ENCODE measurements at regions not wholly inside any gene's neighbourhood (a gene's known extent, or its start where the extent isn't known, plus 50 kb on each side); places are given as distances from the start of the nearest gene placed in this dataset.

GRCh38 chr7:7127773-7128172 is 54.6 kb upstream of the C1GALT1 start:
- DNase-seq, result no peak

- no peak for DNase-seq
These were observed 53.0 kb upstream of the C1GALT1 start for GRCh38 chr7:7129381-7129780.

- DNase-seq, result no peak
These were observed 51.1 kb upstream of the C1GALT1 start for GRCh38 chr7:7131273-7131672.
